H1 (cell line): ENCODE measurements at regions not wholly inside any gene's neighbourhood (a gene's known extent, or its start where the extent isn't known, plus 50 kb on each side); places are given as distances from the start of the nearest gene placed in this dataset.

ENCODE experiments used
- CBX8 ChIP-seq: fragments of 300-800, 300-1000 bp; sonication (generic); IDR thresholded peaks from 2 replicates; pipeline ENCODE4 v1.7.1; 2016; ENCODE audit warnings: low read depth, low read length, borderline replicate concordance
- CREB1 ChIP-seq: IDR thresholded peaks from 2 replicates; pipeline ENCODE4 v1.6.1; 2012; ENCODE audit warnings: inconsistent platforms
- EP300 ChIP-seq, 2 experiments: IDR thresholded peaks; 1 replicate in 1 of 2; 2 replicates in 1 of 2; pipeline ENCODE4 v1.6.1; 2011 to 2012; ENCODE audit warnings: low read depth in 2 of 2, low read length in 2 of 2, mild to moderate bottlenecking in 2 of 2, borderline replicate concordance in 1 of 2, inconsistent platforms in 1 of 2, moderate library complexity in 1 of 2
- POLR2A ChIP-seq, 2 experiments: IDR thresholded peaks; 1 replicate in 1 of 2; 2 replicates in 1 of 2; pipeline ENCODE4 v1.6.1; 2011; ENCODE audit warnings: low read depth in 2 of 2, low read length in 2 of 2, mild to moderate bottlenecking in 2 of 2; ENCODE audit errors: control extremely low read depth in 1 of 2
- POU5F1 ChIP-seq: IDR thresholded peaks from 2 replicates; pipeline ENCODE4 v1.6.1; 2011; ENCODE audit warnings: low read depth, mild to moderate bottlenecking, low read length, moderate library complexity
- RXRA ChIP-seq: IDR thresholded peaks from 2 replicates; pipeline ENCODE4 v1.6.1; 2011; ENCODE audit warnings: low read depth, mild to moderate bottlenecking, low read length, moderate library complexity; ENCODE audit not compliant: insufficient read depth
- SUZ12 ChIP-seq: fragments of 200-600 bp; sonication (generic); IDR thresholded peaks from 2 replicates; pipeline ENCODE4 v1.6.1; 2012; ENCODE audit warnings: mild to moderate bottlenecking, inconsistent platforms, low read length, moderate library complexity, mixed read lengths
- TAF1 ChIP-seq: IDR thresholded peaks from 2 replicates; pipeline ENCODE4 v1.6.1; 2011; ENCODE audit warnings: mild to moderate bottlenecking, low read depth, low read length

DNA sequence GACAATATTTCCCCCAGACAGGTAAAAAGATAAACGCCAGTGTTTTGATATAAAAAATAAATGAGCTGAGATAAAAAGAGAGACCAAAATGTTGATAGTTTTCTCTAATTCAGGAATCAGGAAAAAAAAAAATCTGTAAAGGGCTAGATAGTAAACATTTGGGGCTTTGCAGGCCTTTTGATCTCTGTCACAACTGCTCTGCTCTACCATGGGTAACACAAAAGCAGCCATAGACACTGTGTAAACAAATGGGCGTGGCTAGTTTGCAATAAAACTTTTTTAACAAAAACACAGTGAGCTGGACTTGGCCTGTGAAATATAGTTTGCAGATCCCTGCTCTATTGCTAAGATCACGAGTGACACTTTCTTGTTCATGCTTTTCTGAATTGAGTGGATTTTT is 219.1 kb upstream of the STXBP5 start (continued):
- no peak for TF ChIP-seq TAF1
- TF ChIP-seq CBX8: no peak
- no peak for TF ChIP-seq POU5F1
- TF ChIP-seq POLR2A (IDR thresholded peaks at IDR 0.05; ENCODE audit: control extremely low read depth in 1 of 2, low read depth in 2 of 2, low read length in 2 of 2): no peak
- TF ChIP-seq EP300 (IDR thresholded peaks at IDR 0.05; ENCODE audit: borderline replicate concordance in 1 of 2, low read depth in 2 of 2, low read length in 2 of 2): no peak
- TF ChIP-seq CREB1: no peak
- TF ChIP-seq SUZ12: no peak
- no peak for TF ChIP-seq RXRA
